ENCODE measurements at regions not wholly inside any gene's neighbourhood (a gene's known extent, or its start where the extent isn't known, plus 50 kb on each side); places are given as distances from the start of the nearest gene placed in this dataset.

- H3K27me3 Mint-ChIP-seq (ENCODE audit: low read depth): no peaks in the 10 kb centered on the region
- peaks cover 5% of the 10 kb centered on the region for H3K36me3 Mint-ChIP-seq (ENCODE audit: low read depth)
- TF ChIP-seq, protein P1, sequence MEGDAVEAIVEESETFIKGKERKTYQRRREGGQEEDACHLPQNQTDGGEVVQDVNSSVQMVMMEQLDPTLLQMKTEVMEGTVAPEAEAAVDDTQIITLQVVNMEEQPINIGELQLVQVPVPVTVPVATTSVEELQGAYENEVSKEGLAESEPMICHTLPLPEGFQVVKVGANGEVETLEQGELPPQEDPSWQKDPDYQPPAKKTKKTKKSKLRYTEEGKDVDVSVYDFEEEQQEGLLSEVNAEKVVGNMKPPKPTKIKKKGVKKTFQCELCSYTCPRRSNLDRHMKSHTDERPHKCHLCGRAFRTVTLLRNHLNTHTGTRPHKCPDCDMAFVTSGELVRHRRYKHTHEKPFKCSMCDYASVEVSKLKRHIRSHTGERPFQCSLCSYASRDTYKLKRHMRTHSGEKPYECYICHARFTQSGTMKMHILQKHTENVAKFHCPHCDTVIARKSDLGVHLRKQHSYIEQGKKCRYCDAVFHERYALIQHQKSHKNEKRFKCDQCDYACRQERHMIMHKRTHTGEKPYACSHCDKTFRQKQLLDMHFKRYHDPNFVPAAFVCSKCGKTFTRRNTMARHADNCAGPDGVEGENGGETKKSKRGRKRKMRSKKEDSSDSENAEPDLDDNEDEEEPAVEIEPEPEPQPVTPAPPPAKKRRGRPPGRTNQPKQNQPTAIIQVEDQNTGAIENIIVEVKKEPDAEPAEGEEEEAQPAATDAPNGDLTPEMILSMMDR (IDR thresholded peaks at IDR 0.05; ENCODE audit: unreplicated experiment in 3 of 3): no peak
- H3K4me3 Mint-ChIP-seq: no peak overlapping the region
- H3K27ac Mint-ChIP-seq: no peak overlapping the region
- peaks cover 15% of the 10 kb centered on the region for H3K9me3 Mint-ChIP-seq
- H3K4me1 Mint-ChIP-seq: peaks cover 6% of the 10 kb centered on the region
These were observed 356.6 kb upstream of the JAG1 start for GRCh38 chr20:11030351-11030750.

GRCh38 chr20:11031300-11031699, 357.5 kb upstream of the JAG1 start:
- Mint-ChIP-seq H3K4me1 (peaks cover 6% of the 10 kb centered on the region), H3K27me3 (ENCODE audit: low read depth) (no peaks in the 10 kb centered on the region), H3K36me3 (ENCODE audit: low read depth) (peaks cover 5% of the 10 kb centered on the region), H3K9me3 (peaks cover 12% of the 10 kb centered on the region), H3K27ac (no peak overlapping the region), H3K4me3 (no peak overlapping the region)
- TF ChIP-seq, protein P1 (IDR thresholded peaks at IDR 0.05; ENCODE audit: unreplicated experiment in 3 of 3): no peak

DNA sequence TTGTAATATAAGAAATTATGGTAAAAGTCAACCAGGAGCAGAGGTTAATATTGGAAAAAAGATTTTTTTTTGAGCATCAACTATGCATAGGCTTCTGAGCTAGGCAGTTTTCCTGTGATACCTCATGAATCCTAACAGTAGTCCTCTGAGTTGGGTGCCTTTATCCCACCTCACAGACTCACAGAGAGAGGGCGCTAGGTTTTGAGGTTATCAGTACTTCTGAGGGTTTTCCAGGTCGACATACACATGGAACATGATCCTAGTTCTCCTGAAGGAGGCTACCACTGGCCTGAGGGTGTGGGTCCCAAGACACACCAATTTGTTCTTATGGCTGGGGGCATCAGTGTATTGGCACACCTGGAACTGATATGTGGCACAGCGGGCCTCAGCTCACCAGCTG, 358.8 kb upstream of the JAG1 start:
- no peaks in the 10 kb centered on the region for H3K27me3 Mint-ChIP-seq (ENCODE audit: low read depth)
- H3K36me3 Mint-ChIP-seq (ENCODE audit: low read depth): peaks cover 5% of the 10 kb centered on the region
- no peaks in the 10 kb centered on the region for H3K4me1 Mint-ChIP-seq
- TF ChIP-seq, protein P1 (IDR thresholded peaks at IDR 0.05; ENCODE audit: unreplicated experiment in 3 of 3): no peak
- no peak overlapping the region for H3K4me3 Mint-ChIP-seq
- peaks cover 10% of the 10 kb centered on the region for H3K9me3 Mint-ChIP-seq
- H3K27ac Mint-ChIP-seq: no peak overlapping the region

- peaks cover 5% of the 10 kb centered on the region for H3K36me3 Mint-ChIP-seq (ENCODE audit: low read depth)
- no peak overlapping the region for H3K27ac Mint-ChIP-seq
- no peak overlapping the region for H3K4me3 Mint-ChIP-seq
- TF ChIP-seq, protein P1 (IDR thresholded peaks at IDR 0.05; ENCODE audit: unreplicated experiment in 3 of 3): no peak
- H3K9me3 Mint-ChIP-seq: peaks cover 10% of the 10 kb centered on the region
- no peaks in the 10 kb centered on the region for H3K27me3 Mint-ChIP-seq (ENCODE audit: low read depth)
- H3K4me1 Mint-ChIP-seq: no peaks in the 10 kb centered on the region
These were observed 360.2 kb upstream of the JAG1 start for GRCh38 chr20:11034025-11034424.

DNA sequence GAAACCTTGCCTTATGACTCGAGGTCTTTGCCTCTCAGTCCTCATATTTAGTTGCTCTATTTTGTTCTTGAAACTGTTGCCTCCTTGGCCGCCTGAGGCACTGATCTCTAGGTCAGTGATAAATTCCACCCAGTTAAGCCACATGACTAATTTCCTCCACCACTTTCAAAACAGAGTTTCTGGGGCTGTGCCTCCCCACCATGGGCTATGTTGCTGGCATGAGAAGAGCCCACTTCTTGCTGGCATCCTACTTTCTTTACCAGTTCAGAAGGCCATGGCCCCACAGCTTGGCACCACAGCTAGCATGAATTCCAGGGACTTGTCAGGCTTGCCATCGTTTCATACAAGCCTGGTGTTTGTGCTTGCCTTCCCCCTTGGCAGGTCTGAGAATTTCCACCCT, 361.4 kb upstream of the JAG1 start:
- H3K4me1 Mint-ChIP-seq: no peaks in the 10 kb centered on the region
- peaks cover 5% of the 10 kb centered on the region for H3K36me3 Mint-ChIP-seq (ENCODE audit: low read depth)
- H3K27ac Mint-ChIP-seq: no peak overlapping the region
- H3K9me3 Mint-ChIP-seq: peaks cover 13% of the 10 kb centered on the region
- H3K4me3 Mint-ChIP-seq: no peak overlapping the region
- TF ChIP-seq, protein P1 (IDR thresholded peaks at IDR 0.05; ENCODE audit: unreplicated experiment in 3 of 3): no peak
- H3K27me3 Mint-ChIP-seq (ENCODE audit: low read depth): no peaks in the 10 kb centered on the region

DNA sequence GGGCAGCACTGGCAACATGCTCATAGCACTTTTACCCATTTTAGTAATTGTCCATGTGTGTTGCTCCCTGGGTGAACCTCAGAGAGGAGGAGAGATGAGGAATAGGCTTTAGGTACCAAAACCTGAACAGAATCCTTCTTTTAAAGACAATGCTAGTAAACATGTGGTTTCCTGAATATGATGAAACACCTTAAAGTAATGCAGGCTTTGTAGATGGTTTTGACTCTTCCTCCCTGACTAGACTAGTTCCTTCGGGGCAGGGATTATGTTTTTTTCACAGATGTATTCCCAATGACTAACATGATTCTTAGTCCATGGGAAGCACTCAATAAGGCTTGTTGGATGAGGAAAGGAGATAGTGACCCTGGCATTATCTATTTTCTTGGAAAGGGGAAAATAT, 367.6 kb upstream of the JAG1 start:
- H3K27me3 Mint-ChIP-seq (ENCODE audit: low read depth): no peaks in the 10 kb centered on the region
- no peaks in the 10 kb centered on the region for H3K4me1 Mint-ChIP-seq
- H3K27ac Mint-ChIP-seq: no peak overlapping the region
- TF ChIP-seq, protein P1 (IDR thresholded peaks at IDR 0.05; ENCODE audit: unreplicated experiment in 3 of 3): no peak
- H3K9me3 Mint-ChIP-seq: peaks cover 3% of the 10 kb centered on the region
- no peak overlapping the region for H3K4me3 Mint-ChIP-seq
- H3K36me3 Mint-ChIP-seq (ENCODE audit: low read depth): no peaks in the 10 kb centered on the region

Measured in nephron (organoid).